Immature natural killer cell (primary cell): ENCODE measurements at regions not wholly inside any gene's neighbourhood (a gene's known extent, or its start where the extent isn't known, plus 50 kb on each side); places are given as distances from the start of the nearest gene placed in this dataset.
A peak's percentile ranks its signal among the peaks of the same experiment; 100 is the strongest.

ENCODE experiments used
- DNase-seq, 3 donors: peaks; one replicate each; pipeline ENCODE4 v3.0.0; 2022; ENCODE audit warnings: mixed read lengths in 1 of 3
- H3K27ac Mint-ChIP-seq, 6 donors: one replicate each; pipeline ENCODE4 v1.8.0; 2020; ENCODE audit warnings: mixed read lengths in 6 of 6, mild to moderate bottlenecking in 5 of 6, inconsistent platforms in 4 of 6, moderate library complexity in 3 of 6
- H3K27me3 Mint-ChIP-seq, 3 donors: one replicate each; pipeline ENCODE4 v1.8.0; 2020 to 2021; ENCODE audit warnings: low read depth in 3 of 3, mild to moderate bottlenecking in 3 of 3, mixed read lengths in 3 of 3, moderate library complexity in 3 of 3, inconsistent platforms in 1 of 3
- H3K36me3 Mint-ChIP-seq, 3 donors: one replicate each; pipeline ENCODE4 v1.8.0; 2020; ENCODE audit warnings: mixed read lengths in 3 of 3, inconsistent platforms in 2 of 3, mild to moderate bottlenecking in 2 of 3
- H3K4me1 Mint-ChIP-seq, 2 donors: one replicate each; pipeline ENCODE4 v1.8.0; 2020; ENCODE audit warnings: inconsistent platforms in 2 of 2, mild to moderate bottlenecking in 2 of 2, mixed read lengths in 2 of 2, moderate library complexity in 1 of 2
- H3K4me3 Mint-ChIP-seq, 5 donors: one replicate each; pipeline ENCODE4 v1.8.0; 2020; ENCODE audit warnings: mild to moderate bottlenecking in 5 of 5, mixed read lengths in 5 of 5, inconsistent platforms in 3 of 5, moderate library complexity in 3 of 5
- H3K9me3 Mint-ChIP-seq, 6 donors: one replicate each; pipeline ENCODE4 v1.8.0; 2020; ENCODE audit warnings: mild to moderate bottlenecking in 6 of 6, mixed read lengths in 6 of 6, inconsistent platforms in 4 of 6, moderate library complexity in 3 of 6

- peak overlapping the region in 1 of 5 donors; percentile 29 for H3K4me3 Mint-ChIP-seq
- peaks cover 0 to 19% (median 10%) of the 10 kb centered on the region in 3 donors for H3K27me3 Mint-ChIP-seq
- DNase-seq, result no peak
- peaks cover 14 to 17% (median 16%) of the 10 kb centered on the region in 3 donors for H3K36me3 Mint-ChIP-seq
- H3K27ac Mint-ChIP-seq, result no peak overlapping the region
- H3K9me3 Mint-ChIP-seq, result peaks cover 20 to 36% (median 22%) of the 10 kb centered on the region in 6 donors
- peaks cover 25 to 42% of the 10 kb centered on the region in 2 donors for H3K4me1 Mint-ChIP-seq
Observed at GRCh38 chr15:70510433-70510832, 252.9 kb downstream of the UACA start.

- no peak overlapping the region for H3K27ac Mint-ChIP-seq
- peaks cover 14 to 17% (median 16%) of the 10 kb centered on the region in 3 donors for H3K36me3 Mint-ChIP-seq
- no peak for DNase-seq
- peaks cover 20 to 36% (median 22%) of the 10 kb centered on the region in 6 donors for H3K9me3 Mint-ChIP-seq
- peaks cover 29 to 49% of the 10 kb centered on the region in 2 donors for H3K4me1 Mint-ChIP-seq
- peak overlapping the region in 3 of 5 donors; percentile 18 to 70 (median 64) for H3K4me3 Mint-ChIP-seq
- H3K27me3 Mint-ChIP-seq, result peaks cover 0 to 17% (median 8%) of the 10 kb centered on the region in 3 donors
Observed at GRCh38 chr15:70509731-70510143, 253.6 kb downstream of the UACA start.

GRCh38 chr15:70509282-70509662 is 254.1 kb downstream of the UACA start:
- H3K4me3 Mint-ChIP-seq, result peak overlapping the region; percentile 15 to 70 (median 48)
- no peak for DNase-seq
- H3K27me3 Mint-ChIP-seq, result peaks cover 0 to 15% (median 8%) of the 10 kb centered on the region in 3 donors
- peaks cover 20 to 36% (median 22%) of the 10 kb centered on the region in 6 donors for H3K9me3 Mint-ChIP-seq
- peaks cover 34 to 54% of the 10 kb centered on the region in 2 donors for H3K4me1 Mint-ChIP-seq
- H3K36me3 Mint-ChIP-seq, result peaks cover 14 to 17% (median 16%) of the 10 kb centered on the region in 3 donors
- no peak overlapping the region for H3K27ac Mint-ChIP-seq

GRCh38 chr15:70508561-70509281 is 254.6 kb downstream of the UACA start:
- no peak overlapping the region for H3K27ac Mint-ChIP-seq
- peaks cover 14 to 17% (median 16%) of the 10 kb centered on the region in 3 donors for H3K36me3 Mint-ChIP-seq
- peak overlapping the region; percentile 15 to 70 (median 48) for H3K4me3 Mint-ChIP-seq
- peaks cover 20 to 36% (median 22%) of the 10 kb centered on the region in 6 donors for H3K9me3 Mint-ChIP-seq
- DNase-seq, result no peak
- peaks cover 40 to 59% of the 10 kb centered on the region in 2 donors for H3K4me1 Mint-ChIP-seq
- H3K27me3 Mint-ChIP-seq, result peaks cover 0 to 13% (median 8%) of the 10 kb centered on the region in 3 donors

GRCh38 chr15:70507772-70508371 is 255.5 kb downstream of the UACA start:
- Mint-ChIP-seq H3K36me3 (peaks cover 14 to 20% (median 16%) of the 10 kb centered on the region in 3 donors), H3K27ac (no peak overlapping the region), H3K4me3 (peak overlapping the region in 1 of 5 donors; percentile 21), H3K4me1 (peaks cover 48 to 68% of the 10 kb centered on the region in 2 donors), H3K9me3 (peaks cover 20 to 36% (median 22%) of the 10 kb centered on the region in 6 donors), H3K27me3 (peaks cover 2 to 13% (median 8%) of the 10 kb centered on the region in 3 donors)
- DNase-seq, result no peak

- peaks cover 13 to 25% (median 14%) of the 10 kb centered on the region in 6 donors for H3K9me3 Mint-ChIP-seq
- H3K4me3 Mint-ChIP-seq, result peak overlapping the region in 1 of 5 donors; percentile 59
Observed at GRCh38 chr15:70505936-70506912, 257.1 kb downstream of the UACA start.

GRCh38 chr15:70505411-70505919 is 257.9 kb downstream of the UACA start:
- peaks cover 6 to 17% (median 7%) of the 10 kb centered on the region in 6 donors for H3K9me3 Mint-ChIP-seq
- peaks cover 4 to 7% (median 6%) of the 10 kb centered on the region in 3 donors for H3K36me3 Mint-ChIP-seq

More at GRCh38 chr15:70505936-70506912, 257.1 kb downstream of the UACA start:
- Mint-ChIP-seq H3K27ac (no peak overlapping the region), H3K27me3 (peaks cover 2 to 13% (median 9%) of the 10 kb centered on the region in 3 donors), H3K36me3 (peaks cover 12 to 14% (median 14%) of the 10 kb centered on the region in 3 donors), H3K4me1 (peaks cover 53 to 78% of the 10 kb centered on the region in 2 donors)
- no peak for DNase-seq

GRCh38 chr15:70504988-70505387 is 258.4 kb downstream of the UACA start:
- Mint-ChIP-seq H3K27me3 (peaks cover 7 to 13% (median 7%) of the 10 kb centered on the region in 3 donors), H3K27ac (no peak overlapping the region), H3K4me1 (peaks cover 52 to 70% of the 10 kb centered on the region in 2 donors), H3K36me3 (peaks cover 0 to 5% (median 2%) of the 10 kb centered on the region in 3 donors), H3K4me3 (peak overlapping the region in 4 of 5 donors; percentile 61 to 76 (median 68)), H3K9me3 (peaks cover 1 to 13% (median 2%) of the 10 kb centered on the region in 6 donors)
- no peak for DNase-seq

More at GRCh38 chr15:70505411-70505919, 257.9 kb downstream of the UACA start:
- peak overlapping the region in 1 of 5 donors; percentile 59 for H3K4me3 Mint-ChIP-seq
- peaks cover 53 to 75% of the 10 kb centered on the region in 2 donors for H3K4me1 Mint-ChIP-seq
- peaks cover 2 to 13% (median 9%) of the 10 kb centered on the region in 3 donors for H3K27me3 Mint-ChIP-seq
- DNase-seq, result no peak
- H3K27ac Mint-ChIP-seq, result no peak overlapping the region

GRCh38 chr15:70504299-70504951 is 258.9 kb downstream of the UACA start:
- Mint-ChIP-seq H3K27ac (no peak overlapping the region), H3K36me3 (peaks cover 0 to 5% (median 0%) of the 10 kb centered on the region in 3 donors), H3K27me3 (peaks cover 7 to 13% (median 9%) of the 10 kb centered on the region in 3 donors), H3K4me3 (peak overlapping the region; percentile 47 to 76 (median 67)), H3K9me3 (peaks cover 0 to 7% (median 0%) of the 10 kb centered on the region in 6 donors), H3K4me1 (peaks cover 47 to 64% of the 10 kb centered on the region in 2 donors)
- DNase-seq, result peak in 1 of 3 donors; percentile 41

GRCh38 chr15:70503798-70504298 is 259.5 kb downstream of the UACA start:
- H3K36me3 Mint-ChIP-seq, result peaks cover 0 to 5% (median 0%) of the 10 kb centered on the region in 3 donors
- H3K27ac Mint-ChIP-seq, result no peak overlapping the region
- peaks cover 7 to 13% (median 9%) of the 10 kb centered on the region in 3 donors for H3K27me3 Mint-ChIP-seq
- H3K4me1 Mint-ChIP-seq, result peaks cover 41 to 59% of the 10 kb centered on the region in 2 donors
- H3K4me3 Mint-ChIP-seq, result peak overlapping the region; percentile 24 to 76 (median 67)
- H3K9me3 Mint-ChIP-seq, result peaks cover 0 to 3% (median 0%) of the 10 kb centered on the region in 6 donors
- DNase-seq, result no peak

GRCh38 chr15:70503073-70503745 is 260.1 kb downstream of the UACA start:
- Mint-ChIP-seq H3K4me3 (peak overlapping the region; percentile 22 to 64 (median 35)), H3K4me1 (peaks cover 35 to 52% of the 10 kb centered on the region in 2 donors), H3K9me3 (peaks cover 0 to 3% (median 0%) of the 10 kb centered on the region in 6 donors), H3K36me3 (peaks cover 0 to 5% (median 0%) of the 10 kb centered on the region in 3 donors), H3K27me3 (peaks cover 7 to 15% (median 9%) of the 10 kb centered on the region in 3 donors), H3K27ac (peak overlapping the region in 2 of 6 donors; percentile 26 to 33)
- DNase-seq, result no peak
